CMK (cell line): ENCODE measurements at regions not wholly inside any gene's neighbourhood (a gene's known extent, or its start where the extent isn't known, plus 50 kb on each side); places are given as distances from the start of the nearest gene placed in this dataset.
"Not testable (repeated sequence)": the region's sequence is repeated elsewhere in the genome, so short reads cannot be mapped to it uniquely, and the experiment has no call there.

Source experiments
- DNase-seq: peaks from one replicate; pipeline ENCODE4 v3.0.0-alpha.2; 2010; ENCODE audit warnings: low read depth

DNA sequence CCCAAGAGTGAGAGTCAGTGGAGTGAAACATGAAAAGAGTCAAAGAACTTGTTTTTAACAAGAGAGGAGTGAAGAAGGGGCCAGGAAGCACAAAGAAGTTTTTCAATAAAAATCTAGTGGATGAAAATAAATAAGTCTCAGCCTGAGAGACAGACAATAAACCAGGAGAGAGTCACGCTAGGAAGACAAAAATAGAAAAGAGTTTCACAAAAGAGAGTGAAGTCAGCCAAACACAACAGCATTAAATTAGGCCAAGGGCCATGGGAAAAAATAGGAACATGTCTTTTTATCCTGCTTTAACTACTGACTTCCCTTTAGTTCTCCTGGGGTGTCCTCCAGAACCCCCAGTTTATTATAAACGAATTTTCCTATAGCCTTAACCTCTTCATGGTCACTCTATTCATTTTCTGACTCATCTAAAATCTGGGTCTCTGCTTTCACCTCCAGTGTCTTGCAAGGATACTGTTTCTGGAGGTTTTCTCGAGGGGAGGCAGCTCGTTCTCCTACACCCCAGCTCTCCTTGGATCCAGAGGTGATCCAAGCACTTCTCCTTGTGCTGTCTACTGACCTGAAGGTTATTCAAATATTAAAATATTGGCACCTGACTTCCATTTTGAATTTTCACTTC lies 571.5 kb upstream of the PPP2R3A start:
- DNase-seq, result no peak

DNA sequence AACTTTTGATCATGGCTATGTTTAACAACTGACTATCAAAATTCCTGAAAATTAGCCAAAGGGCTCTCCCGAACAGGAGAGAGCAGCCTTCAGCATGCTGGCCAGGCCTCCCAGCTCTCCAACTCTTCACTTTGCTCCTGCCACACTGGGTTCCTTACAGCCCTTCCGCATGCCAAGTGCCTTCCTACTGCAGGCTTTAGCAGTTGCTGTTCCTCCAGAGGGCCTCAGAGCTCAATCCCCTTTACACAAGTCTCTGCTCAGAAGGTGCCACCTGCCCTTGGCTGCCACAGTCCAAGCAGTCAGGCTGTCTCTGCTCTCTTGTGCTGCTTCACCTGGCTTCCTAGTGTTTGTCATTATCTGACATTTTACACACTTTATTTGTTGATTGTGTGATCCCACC lies 553.1 kb upstream of the PPP2R3A start:
- no peak for DNase-seq

DNA sequence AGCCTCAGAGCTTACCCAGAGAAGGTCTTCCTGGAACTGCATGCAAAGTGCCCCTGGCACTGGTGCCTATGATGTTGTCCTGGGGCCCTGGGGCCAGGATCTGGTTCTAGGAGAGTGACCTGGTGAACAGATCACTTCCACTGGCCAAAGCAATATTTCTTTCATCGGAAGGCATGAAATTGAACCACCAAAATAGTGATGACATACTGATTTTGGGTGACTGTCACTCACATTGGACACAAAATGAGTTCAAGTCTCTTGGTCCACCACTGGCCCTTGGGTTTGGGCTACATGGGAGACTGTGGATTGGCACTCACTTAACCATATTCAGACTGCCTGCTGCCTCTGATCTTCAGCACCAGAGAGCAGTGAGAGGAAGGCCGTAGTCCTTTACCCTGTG lies 549.3 kb upstream of the PPP2R3A start:
- no peak for DNase-seq

DNA sequence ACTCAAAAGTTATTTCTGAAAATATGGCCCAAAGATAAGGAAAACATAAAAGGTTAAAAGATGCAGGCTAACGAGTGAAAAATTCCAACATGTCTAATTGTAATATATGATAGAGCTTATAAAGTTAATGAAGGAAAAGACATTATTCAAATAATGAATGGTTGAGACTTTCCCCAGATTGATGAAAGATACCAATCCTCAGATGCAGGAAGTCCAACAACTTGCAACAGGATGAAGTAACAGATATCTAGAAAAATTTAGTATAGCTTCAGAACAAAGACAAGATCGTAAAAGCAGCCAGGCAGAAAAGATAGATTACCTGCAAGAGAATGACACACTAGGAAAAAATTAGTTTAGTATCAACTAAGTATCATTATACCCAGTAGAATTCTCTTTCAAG lies 546.4 kb upstream of the PPP2R3A start:
- no peak for DNase-seq

DNA sequence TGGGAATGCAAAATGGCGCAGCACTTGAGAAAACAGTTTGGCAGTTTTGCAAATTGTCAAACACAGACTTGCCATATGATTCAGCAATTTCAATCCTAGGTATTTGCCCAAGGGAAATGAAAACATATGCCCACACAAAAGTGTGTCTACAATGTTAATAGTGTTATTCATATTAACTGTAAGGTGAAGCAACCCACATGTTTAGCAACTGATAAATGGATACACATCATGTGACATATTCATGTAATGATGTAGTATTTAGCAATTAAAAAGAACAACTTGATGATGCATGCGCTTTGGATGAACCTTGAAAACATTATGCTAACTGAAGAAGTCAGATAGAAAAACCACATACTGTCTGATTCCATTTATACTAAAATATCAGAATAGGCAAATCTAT lies 539.0 kb upstream of the PPP2R3A start:
- DNase-seq, result no peak

DNA sequence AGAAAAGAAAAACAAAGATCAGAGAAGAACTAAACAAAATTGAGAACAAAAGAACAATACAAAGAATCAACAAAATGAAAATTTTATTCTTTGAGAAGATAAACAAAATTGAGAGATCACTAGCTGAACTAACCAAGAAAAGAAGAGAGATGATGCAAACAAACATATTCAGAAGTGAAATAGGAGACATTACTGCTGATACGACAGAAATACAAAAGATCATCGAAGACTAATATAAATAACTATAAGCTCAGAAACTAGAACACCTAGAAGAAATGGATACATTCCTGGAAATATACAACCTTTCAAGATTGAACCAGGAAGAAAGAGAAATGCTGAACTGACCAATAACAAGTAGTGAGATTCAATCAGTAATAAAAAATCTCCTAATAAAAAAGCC lies 533.1 kb upstream of the PPP2R3A start:
- DNase-seq, result no peak

DNA sequence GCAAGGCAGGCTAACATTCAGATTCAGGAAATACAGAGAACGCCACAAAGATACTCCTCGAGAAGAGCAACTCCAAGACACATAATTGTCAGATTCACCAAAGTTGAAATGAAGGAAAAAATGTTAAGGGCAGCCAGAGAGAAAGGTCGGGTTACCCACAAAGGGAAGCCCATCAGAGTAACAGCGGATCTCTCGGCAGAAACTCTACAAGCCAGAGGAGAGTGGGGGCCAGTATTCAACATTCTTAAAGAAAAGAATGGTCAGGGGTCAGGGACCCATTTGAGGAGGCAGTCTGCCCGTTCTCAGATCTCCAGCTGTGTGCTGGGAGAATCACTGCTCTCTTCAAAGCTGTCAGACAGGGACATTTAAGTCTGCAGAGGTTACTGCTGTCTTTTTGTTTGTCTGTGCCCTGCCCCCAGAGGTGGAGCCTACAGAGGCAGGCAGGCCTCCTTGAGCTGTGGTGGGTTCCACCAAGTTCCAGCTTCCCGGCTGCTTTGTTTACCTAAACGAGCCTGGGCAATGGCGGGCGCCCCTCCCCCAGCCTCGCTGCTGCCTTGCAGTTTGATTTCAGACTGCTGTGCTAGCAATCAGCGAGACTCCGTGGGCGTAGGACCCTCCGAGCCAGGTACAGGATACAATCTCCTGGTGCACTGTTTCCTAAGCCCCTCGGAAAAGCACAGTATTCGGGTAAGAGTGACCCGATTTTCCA lies 526.5 kb upstream of the PPP2R3A start:
- not testable (repeated sequence) for DNase-seq

DNA sequence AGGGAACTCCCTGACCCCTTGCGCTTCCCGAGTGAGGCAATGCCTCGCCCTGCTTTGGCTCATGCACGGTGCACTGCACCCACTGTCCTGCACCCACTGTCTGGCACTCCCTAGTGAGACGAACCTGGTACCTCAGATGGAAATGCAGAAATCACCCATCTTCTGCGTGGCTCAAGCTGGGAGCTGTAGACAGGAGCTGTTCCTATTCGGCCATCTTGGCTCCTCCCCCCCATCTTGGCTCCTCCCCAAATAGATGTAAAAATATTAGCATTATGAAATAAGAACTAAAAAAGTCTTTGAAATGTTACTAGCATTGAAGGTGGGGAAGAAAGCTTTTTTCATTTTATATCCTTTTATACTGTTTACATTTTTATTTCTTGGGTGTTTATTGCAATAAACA lies 525.9 kb upstream of the PPP2R3A start:
- DNase-seq, result not testable (repeated sequence)

DNA sequence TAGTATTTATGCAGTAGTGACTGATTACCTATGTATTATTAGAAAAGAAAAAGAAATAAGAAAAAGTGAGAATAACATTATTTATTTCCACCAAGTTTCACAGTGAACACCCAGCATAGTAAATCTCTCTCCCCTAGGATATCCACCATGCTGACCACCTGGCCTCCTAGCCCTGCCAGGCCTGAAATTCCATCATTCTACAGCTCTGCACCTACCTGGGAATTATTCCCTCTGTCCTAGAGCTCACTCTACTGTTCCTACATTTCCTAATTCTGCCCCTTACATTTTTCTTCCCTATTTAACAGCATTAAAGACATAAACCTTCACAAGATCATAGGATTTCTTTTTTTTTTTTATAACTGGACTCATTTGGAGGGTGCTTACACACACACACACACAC lies 525.3 kb upstream of the PPP2R3A start:
- no peak for DNase-seq

DNA sequence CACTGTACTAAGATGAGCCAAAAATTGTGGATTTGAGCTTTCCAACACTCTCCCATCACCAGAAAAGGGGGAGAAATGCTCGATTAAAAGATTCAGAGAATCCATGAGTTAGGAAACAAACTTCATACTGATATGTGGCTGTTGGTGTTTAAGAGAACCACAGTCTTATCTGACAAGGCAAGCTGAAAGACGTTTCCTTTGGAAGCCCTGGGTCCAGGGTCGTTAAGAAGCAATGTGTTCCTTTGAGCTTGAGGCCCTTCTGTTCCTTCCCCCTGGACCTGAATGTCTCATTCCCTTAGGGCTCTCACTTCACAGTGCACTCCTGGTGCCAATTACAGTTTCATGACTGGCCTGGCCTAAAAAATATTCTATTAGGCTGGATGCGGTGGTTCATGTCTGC lies 524.8 kb upstream of the PPP2R3A start:
- no peak for DNase-seq

DNA sequence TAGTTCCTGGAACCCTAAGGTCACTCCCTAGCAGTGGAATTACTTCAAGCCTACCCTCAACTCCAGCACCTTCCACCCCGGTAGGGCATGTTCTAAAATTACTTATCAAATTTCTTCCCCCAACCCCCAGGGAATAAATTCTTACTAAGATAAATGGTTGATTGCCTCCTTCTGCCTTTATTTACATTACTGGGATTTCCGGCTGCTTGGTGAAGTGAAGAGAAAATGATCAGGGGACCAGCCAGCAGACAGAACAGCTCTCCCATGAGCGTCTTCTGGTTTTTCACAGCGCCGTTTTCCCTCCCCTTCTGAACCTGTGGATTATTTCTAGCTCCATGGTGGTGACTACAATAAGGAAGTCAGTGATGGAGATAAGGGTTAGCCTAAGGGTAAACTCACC lies 521.5 kb upstream of the PPP2R3A start:
- DNase-seq, result no peak

DNA sequence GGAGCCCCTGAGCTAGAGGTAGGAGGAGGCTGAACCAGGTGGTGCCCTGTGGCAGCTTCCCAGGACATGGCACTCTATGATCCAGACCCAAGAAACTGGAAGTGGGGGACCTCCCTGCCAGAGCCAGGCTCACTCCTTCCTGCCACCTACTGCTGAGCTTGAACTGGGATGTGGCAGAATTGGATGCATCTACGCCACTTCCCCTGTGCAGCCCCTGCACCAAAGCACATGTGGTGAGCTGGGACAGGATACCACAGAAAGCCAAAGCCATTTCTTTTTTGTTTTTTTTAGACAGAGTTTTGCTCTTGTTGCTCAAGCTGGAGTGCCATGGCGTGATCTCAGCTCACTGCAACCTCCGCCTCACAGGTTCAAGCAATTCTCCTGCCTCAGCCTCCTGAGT lies 518.0 kb upstream of the PPP2R3A start:
- no peak for DNase-seq

DNA sequence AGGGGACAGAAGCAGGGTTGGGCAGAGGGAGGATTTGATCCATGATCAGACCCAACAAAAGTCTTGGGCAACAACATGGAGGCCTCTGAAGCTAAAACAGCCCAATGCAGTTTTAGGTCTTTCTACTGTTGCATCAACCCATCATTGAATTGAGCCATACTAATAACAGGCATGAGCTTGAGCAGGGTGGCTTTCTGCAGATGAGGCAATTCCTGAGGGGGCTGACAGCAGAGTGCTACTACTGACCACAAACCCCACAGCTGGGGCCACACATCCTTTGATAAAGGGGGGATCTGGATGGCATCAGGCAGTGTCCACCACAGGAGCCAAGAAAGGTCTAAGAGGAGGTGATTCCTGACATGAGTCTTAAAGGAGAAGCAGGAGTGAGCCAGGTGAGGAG lies 517.0 kb upstream of the PPP2R3A start:
- DNase-seq, result no peak

DNA sequence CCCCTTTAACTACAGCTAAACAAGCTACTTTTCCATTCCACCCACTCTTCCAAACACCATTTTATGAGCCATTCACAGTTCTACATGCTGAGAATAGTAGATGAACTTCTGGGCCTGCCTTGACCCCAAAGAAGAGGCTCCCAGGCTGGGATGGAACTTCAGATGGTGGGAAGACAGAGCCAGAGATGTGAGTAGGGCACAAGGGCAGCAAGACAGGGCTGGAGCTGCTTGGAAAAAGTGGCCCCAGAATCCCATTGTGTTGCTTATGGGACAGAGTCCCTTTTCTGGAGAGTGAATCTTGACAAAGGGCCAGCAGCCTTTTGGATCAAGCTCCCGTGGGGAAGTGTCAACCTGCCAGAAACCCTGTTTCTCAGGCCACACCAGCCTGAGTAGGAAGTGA lies 516.5 kb upstream of the PPP2R3A start:
- DNase-seq, result no peak

DNA sequence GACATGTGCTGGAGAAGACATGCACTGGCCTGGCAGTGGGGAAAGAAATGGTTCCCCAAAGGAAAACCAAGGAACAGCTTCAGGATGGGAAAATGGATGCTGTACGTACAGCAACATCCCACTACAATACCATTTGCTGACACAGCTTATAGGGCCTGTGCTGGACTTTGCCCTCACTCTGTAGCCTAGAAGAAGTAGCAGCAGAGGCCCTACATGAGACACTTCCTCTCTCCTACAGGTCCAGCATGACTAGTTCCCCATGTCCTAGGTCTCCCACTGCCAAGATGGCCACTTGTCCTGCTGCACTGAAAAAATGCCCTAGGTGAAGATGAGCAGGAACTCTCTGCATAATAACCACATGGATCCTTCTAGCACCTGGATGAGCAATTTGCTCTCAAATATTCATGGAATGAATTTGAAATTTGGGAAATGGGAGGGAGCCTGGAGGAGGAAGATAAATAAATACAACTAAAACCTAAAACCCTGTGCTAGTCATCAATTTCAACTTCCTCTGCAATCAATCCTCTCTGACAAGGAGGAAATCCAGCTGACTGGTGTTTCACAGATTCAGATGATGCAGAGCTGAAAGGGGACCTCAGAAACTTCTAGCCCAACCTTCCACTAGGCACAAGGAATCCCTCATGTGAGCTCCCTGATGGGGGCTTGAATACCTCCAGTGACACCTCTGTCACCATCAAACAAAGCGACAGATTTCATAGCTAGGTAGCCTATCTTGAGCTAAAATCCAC lies 514.3 kb upstream of the PPP2R3A start:
- DNase-seq, result no peak

DNA sequence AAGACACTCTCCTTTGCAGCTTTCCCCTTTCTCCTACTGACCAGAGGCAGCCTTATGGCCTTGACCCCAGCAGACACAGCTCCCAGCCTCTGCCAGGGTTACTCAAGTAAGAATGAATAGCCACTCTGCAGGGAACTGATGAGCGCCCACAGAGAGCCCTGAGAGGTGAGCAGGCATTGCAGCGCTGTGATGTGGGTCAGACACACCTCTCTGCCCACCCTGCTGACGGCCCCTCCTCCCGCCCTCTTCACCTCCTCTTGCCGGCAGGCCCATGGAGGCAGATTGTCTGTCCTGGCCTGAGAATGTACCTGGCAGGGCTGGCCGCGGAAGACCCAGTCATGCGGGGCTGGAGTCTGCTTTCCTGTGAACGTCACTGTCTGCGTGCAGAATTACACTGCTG lies 512.6 kb upstream of the PPP2R3A start:
- DNase-seq, result no peak

DNA sequence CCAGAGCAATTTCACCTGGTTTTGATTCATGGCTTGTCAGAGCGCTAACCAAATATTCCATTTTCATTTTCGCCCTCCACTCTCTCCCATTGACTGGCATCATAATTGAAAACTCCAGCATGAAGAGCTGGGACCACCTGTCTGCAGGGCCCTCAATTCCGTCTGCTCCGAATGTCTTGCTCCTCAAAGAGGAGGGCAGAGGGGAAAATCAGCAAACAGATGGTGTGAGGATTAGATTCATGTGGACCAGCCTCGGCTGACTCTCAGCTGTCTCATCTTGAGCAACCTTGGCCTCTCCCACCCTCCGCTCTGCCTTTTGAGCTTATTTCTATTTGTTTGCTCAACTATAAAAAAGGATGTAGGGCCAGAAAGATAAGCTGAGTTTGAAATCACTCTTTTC lies 512.2 kb upstream of the PPP2R3A start:
- DNase-seq, result no peak

DNA sequence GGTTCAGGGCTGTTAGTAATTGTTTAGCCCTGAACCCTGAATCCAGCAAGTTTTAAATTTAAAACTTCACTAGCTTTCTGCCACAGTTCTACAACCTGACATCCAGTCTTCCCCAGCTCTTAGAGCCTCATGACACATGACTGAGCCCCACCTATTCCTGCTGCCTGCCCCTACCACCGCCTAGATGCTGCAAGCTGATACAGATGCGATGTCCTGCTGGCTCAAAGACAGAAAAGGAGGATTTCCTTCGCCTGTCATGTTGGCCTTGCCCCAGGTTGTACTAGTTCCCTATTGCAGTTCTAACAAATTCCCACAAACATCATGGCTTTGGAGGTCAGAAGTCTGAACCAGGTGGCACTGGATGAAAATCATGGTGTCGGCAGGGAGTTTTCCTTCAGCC lies 510.6 kb upstream of the PPP2R3A start:
- DNase-seq, result no peak

DNA sequence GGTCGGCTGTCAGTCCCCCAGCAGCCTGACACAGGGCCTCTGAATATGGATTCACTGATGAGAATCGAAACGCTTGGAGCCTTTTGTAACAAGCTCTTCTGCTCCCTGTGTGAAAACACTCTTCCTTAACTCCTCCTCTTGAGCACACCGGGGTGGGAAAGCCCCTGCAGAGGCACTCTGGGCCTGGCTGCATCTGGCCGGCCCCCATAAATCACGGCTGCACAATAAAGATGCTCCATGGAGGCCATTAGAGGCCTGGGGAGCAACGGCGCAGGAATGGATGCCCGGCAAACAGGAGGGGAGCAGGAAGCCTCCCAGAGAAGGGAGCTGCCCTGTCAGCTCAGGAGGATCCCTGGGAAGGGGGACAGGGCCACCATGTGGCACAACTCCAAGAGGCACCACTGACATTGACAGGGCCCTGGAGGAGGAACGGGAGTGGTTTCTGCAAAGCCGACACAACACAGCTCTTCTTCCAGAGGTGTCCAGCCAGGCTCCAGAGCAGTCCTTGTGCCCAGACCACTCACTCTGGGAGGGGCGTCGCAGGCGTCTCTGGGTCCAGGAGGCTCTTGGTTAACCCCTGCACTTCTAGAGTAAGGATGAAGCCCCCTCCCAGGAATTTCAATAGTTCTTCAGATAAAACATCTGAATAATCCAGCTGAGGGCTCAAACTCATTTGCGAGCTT lies 509.3 kb upstream of the PPP2R3A start:
- DNase-seq, result no peak

DNA sequence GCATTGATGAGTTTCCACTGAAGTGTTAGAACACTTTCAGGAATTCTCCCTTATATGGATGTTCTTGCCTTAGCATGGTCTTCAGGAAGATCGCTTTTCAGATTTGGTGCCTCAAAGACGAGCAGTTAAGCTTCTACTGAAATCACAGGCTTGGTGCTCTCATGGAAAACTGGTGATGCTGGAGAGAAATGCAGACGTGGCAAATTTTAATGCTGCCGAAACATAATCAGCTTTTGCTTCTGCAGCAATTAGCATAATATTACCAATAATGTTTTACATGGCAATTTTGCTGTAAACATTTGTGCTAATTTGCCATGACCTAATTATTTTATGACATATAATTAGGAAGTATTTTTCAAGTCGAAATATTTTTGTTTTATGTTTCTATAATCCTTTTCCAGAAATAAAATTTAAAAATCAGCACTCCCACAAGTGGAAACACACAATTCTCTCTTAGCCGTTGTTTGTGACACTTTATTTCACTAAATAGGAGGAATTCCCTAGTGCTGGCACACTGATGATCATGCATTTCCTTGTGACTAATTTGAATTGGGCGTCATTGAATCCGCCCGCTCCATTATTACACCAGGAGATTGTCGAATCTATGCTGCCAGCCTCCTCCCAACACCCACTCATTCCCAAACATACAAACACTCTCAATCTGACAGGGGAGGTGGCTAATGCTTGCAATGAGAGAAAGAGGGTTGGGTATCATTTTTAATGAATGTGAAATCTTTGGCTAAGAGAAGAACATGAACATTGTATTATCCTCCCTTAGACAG lies 506.8 kb upstream of the PPP2R3A start:
- no peak for DNase-seq

DNA sequence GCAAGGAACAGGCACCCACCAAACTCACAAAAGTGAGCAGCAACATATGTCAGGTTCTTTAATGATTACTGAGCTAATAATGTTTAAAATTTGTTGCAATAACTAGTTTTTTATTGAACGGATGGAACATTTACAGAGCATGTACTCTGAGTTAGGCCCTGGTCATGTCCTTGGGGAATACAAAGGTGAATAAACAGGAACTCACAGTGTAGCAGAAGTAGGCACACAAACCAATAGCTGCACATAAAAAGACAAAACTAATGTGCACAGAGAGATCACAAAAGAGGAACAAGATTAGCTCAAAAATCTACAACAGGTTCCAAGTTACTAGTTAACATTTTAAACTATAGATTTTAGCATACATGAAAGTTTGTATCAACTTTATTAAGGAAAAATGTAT lies 505.3 kb upstream of the PPP2R3A start:
- DNase-seq, result no peak

DNA sequence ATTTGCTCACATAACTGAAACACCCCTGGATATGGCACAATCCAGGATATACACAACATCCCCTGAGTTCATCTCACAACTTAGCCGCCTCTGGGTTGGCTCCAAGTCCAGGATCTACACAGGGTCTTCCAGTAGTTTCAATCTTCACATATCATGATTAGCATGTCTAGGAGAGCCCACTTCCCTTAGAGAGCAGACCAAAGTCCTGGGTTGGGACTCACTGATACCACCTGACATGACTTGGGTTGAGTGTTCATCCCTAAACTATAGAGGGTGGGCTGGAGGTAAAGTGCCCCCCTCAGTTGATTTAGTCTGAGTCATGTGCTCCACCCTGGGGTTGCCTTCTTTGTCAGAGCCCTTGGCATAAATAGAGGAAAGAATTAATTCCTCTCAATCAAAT lies 493.6 kb upstream of the PPP2R3A start:
- DNase-seq, result no peak
